Gastroesophageal sphincter (tissue), 4 donors: ENCODE measurements at regions not wholly inside any gene's neighbourhood (a gene's known extent, or its start where the extent isn't known, plus 50 kb on each side); places are given as distances from the start of the nearest gene placed in this dataset.

ENCODE experiments used
- ATAC-seq: fragments of 150-250 bp; one replicate; pipeline ENCODE4 v1.9.1; 2016; ENCODE audit warnings: mild to moderate bottlenecking, moderate library complexity
- H3K27ac ChIP-seq, 4 donors: fragments of 200-600 bp; sonication (generic) in 3 of 4; 1 replicate in 3 of 4; 2 replicates in 1 of 4; pipeline ENCODE4 v1.5.1; 2016 to 2019
- H3K27me3 ChIP-seq: fragments of 200-600 bp; sonication (generic); one replicate; pipeline ENCODE4 v1.5.1; 2019
- H3K36me3 ChIP-seq, 2 donors: fragments of 200-600 bp; sonication (generic); one replicate each; pipeline ENCODE4 v1.5.1; 2019; ENCODE audit warnings: control low read depth in 1 of 2
- H3K4me1 ChIP-seq, 3 donors: fragments of 200-600 bp; sonication (generic); 1 replicate in 2 of 3; 2 replicates in 1 of 3; pipeline ENCODE4 v1.5.1; 2016 to 2019; ENCODE audit warnings: control low read depth in 2 of 3
- H3K4me3 ChIP-seq, 2 donors: fragments of 200-600 bp; sonication (generic); one replicate each; pipeline ENCODE4 v1.5.1; 2019; ENCODE audit warnings: mild to moderate bottlenecking in 1 of 2, moderate library complexity in 1 of 2
- H3K9me3 ChIP-seq, 3 donors: fragments of 200-600 bp; sonication (generic); one replicate each; pipeline ENCODE4 v1.5.1; 2017 to 2019; ENCODE audit warnings: control low read depth in 2 of 3
- CTCF ChIP-seq, 4 experiments: fragments of 200-600 bp in 2 of 4; fragments of 450-650 bp in 2 of 4; sonication (generic) in 1 of 4; IDR thresholded peaks; one replicate each; pipeline ENCODE4 v1.5.1; 2017 to 2019; ENCODE audit warnings: antibody characterized with exemption in 4 of 4, mild to moderate bottlenecking in 2 of 4, moderate library complexity in 2 of 4
- EP300 ChIP-seq: sonication (generic); formaldehyde crosslinking; IDR thresholded peaks from one replicate; pipeline ENCODE4 v1.6.1; 2017; ENCODE audit warnings: antibody characterized with exemption, mild to moderate bottlenecking
- POLR2A ChIP-seq, 2 donors: fragments of 450-650 bp; IDR thresholded peaks; one replicate each; pipeline ENCODE4 v1.6.1; 2017; ENCODE audit warnings: antibody characterized with exemption in 2 of 2, mild to moderate bottlenecking in 2 of 2, moderate library complexity in 1 of 2
- POLR2AphosphoS5 ChIP-seq: sonication (generic); formaldehyde crosslinking; IDR thresholded peaks from one replicate; pipeline ENCODE4 v1.6.1; 2017; ENCODE audit warnings: antibody characterized with exemption
- WGBS, 2 donors: methylation state at CpG; one replicate each; pipeline ENCODE4 v1.1.5; 2018; ENCODE audit warnings: low coverage in 1 of 2; 5-methylcytosine and 5-hydroxymethylcytosine counted together

GRCh38 chr7:88377434-88377833 lies 70.7 kb upstream of the STEAP4 start:
- WGBS, 2 donors: 91% methylated on average over 1 of the region's 1 CpG; no CpG with 5 or more reads in 1 of the 2 donors
- no peaks in the 10 kb centered on the region for H3K27me3 ChIP-seq

GRCh38 chr7:88368686-88369085 lies 62.0 kb upstream of the STEAP4 start:
- H3K36me3 ChIP-seq: no peaks in the 10 kb centered on the region
- no peak overlapping the region for H3K4me3 ChIP-seq
- no peak for ATAC-seq
- no peaks in the 10 kb centered on the region for H3K4me1 ChIP-seq
- no peak overlapping the region for H3K27ac ChIP-seq
- WGBS, 2 donors: 83 to 98% methylated on average over 4 of the region's 4 CpGs
- no peaks in the 10 kb centered on the region for H3K27me3 ChIP-seq
- no peak for TF ChIP-seq EP300
- no peak for TF ChIP-seq POLR2A (IDR thresholded peaks at IDR 0.05)
- no peak for TF ChIP-seq POLR2AphosphoS5
- no peak for TF ChIP-seq CTCF (IDR thresholded peaks at IDR 0.05)
- no peaks in the 10 kb centered on the region for H3K9me3 ChIP-seq

More at GRCh38 chr7:88377434-88377833, 70.7 kb upstream of the STEAP4 start:
- no peak for TF ChIP-seq POLR2AphosphoS5
- Histone ChIP-seq H3K4me1 (no peaks in the 10 kb centered on the region), H3K9me3 (peaks cover 0 to 11% (median 0%) of the 10 kb centered on the region in 3 donors), H3K4me3 (no peak overlapping the region), H3K27ac (no peak overlapping the region), H3K36me3 (no peaks in the 10 kb centered on the region)
- ATAC-seq: no peak

- no peak for TF ChIP-seq POLR2A (IDR thresholded peaks at IDR 0.05)
- no peak for TF ChIP-seq EP300
- no peak for TF ChIP-seq POLR2AphosphoS5
- no peak for TF ChIP-seq CTCF (IDR thresholded peaks at IDR 0.05)
- no peak overlapping the region for H3K27ac ChIP-seq
- no peaks in the 10 kb centered on the region for H3K9me3 ChIP-seq
- 88 to 94% methylated on average over 1 of the region's 1 CpG for WGBS, 2 donors
- H3K4me1 ChIP-seq: no peaks in the 10 kb centered on the region
- ATAC-seq: no peak
- no peaks in the 10 kb centered on the region for H3K36me3 ChIP-seq
- no peaks in the 10 kb centered on the region for H3K27me3 ChIP-seq
- H3K4me3 ChIP-seq: no peak overlapping the region
Measured at GRCh38 chr7:88366845-88367244, 60.2 kb upstream of the STEAP4 start.

- TF ChIP-seq POLR2A (IDR thresholded peaks at IDR 0.05) (no peak), EP300 (no peak), POLR2AphosphoS5 (no peak)
- H3K27ac ChIP-seq: no peak overlapping the region
- H3K9me3 ChIP-seq: no peaks in the 10 kb centered on the region
- H3K4me1 ChIP-seq: no peaks in the 10 kb centered on the region
- no peak overlapping the region for H3K4me3 ChIP-seq
- 63 to 88% methylated on average over 1 to 2 of the region's 2 CpGs for WGBS, 2 donors
- H3K27me3 ChIP-seq: no peaks in the 10 kb centered on the region
- no peak for ATAC-seq
- H3K36me3 ChIP-seq: no peaks in the 10 kb centered on the region
Measured at GRCh38 chr7:88363869-88364268, 57.2 kb upstream of the STEAP4 start.

- Histone ChIP-seq H3K9me3 (no peaks in the 10 kb centered on the region), H3K4me3 (no peak overlapping the region), H3K27me3 (no peaks in the 10 kb centered on the region), H3K4me1 (no peaks in the 10 kb centered on the region), H3K36me3 (no peaks in the 10 kb centered on the region), H3K27ac (no peak overlapping the region)
- ATAC-seq: no peak
- TF ChIP-seq POLR2A (IDR thresholded peaks at IDR 0.05) (no peak), EP300 (no peak), POLR2AphosphoS5 (no peak), CTCF (IDR thresholded peaks at IDR 0.05) (no peak)
- 82 to 87% methylated on average over 6 to 7 of the region's 7 CpGs for WGBS, 2 donors
Measured at GRCh38 chr7:88363249-88363648, 56.6 kb upstream of the STEAP4 start.

- Histone ChIP-seq H3K27me3 (no peaks in the 10 kb centered on the region), H3K9me3 (no peaks in the 10 kb centered on the region), H3K36me3 (no peaks in the 10 kb centered on the region), H3K27ac (no peak overlapping the region), H3K4me3 (no peak overlapping the region), H3K4me1 (no peaks in the 10 kb centered on the region)
- TF ChIP-seq POLR2A (IDR thresholded peaks at IDR 0.05): no peak
- TF ChIP-seq CTCF (IDR thresholded peaks at IDR 0.05): no peak
- TF ChIP-seq EP300: no peak
- no peak for TF ChIP-seq POLR2AphosphoS5
- no peak for ATAC-seq
- WGBS, 2 donors: 55 to 75% methylated on average over 2 to 4 of the region's 5 CpGs
Measured at GRCh38 chr7:88361357-88361756, 54.7 kb upstream of the STEAP4 start.
